WTC11 (cell line): ENCODE measurements at regions not wholly inside any gene's neighbourhood (a gene's known extent, or its start where the extent isn't known, plus 50 kb on each side); places are given as distances from the start of the nearest gene placed in this dataset.

Source experiments
- ATAC-seq: fragments of 200-7000 bp; cut with Tn5 transposase; 2 replicates; pipeline ENCODE4 v1.10.0; 2021; ENCODE audit warnings: mild to moderate bottlenecking, moderate library complexity
- CTCF ChIA-PET: fragments of 300-600 bp; sonication (Branson Sonifier 250); formaldehyde crosslinking; loops from one replicate; lab custom pipeline; 2021; ENCODE audit warnings: antibody characterized with exemption; lab: Charles Lee
- POLR2A ChIA-PET: fragments of 350-600 bp; sonication (Branson Sonifier 250); formaldehyde crosslinking; loops from one replicate; lab custom pipeline; 2021; ENCODE audit warnings: antibody characterized with exemption; lab: Charles Lee
- DNase-seq: peaks from one replicate; pipeline ENCODE4 v3.0.0; 2021; ENCODE audit warnings: low spot score
- H3K27ac Mint-ChIP-seq: 2 replicates; pipeline ENCODE4 v1.8.0; 2021; ENCODE audit warnings: mixed read lengths
- H3K27me3 Mint-ChIP-seq: 2 replicates; pipeline ENCODE4 v1.8.0; 2021; ENCODE audit warnings: low read depth, mild to moderate bottlenecking, moderate library complexity, mixed read lengths
- H3K36me3 Mint-ChIP-seq: 2 replicates; pipeline ENCODE4 v1.8.0; 2021; ENCODE audit warnings: mixed read lengths
- H3K4me1 Mint-ChIP-seq: 2 replicates; pipeline ENCODE4 v1.8.0; 2022; ENCODE audit warnings: mixed read lengths
- H3K4me3 Mint-ChIP-seq: 2 replicates; pipeline ENCODE4 v1.8.0; 2021; ENCODE audit warnings: mild to moderate bottlenecking, moderate library complexity, mixed read lengths
- H3K9me3 Mint-ChIP-seq: 2 replicates; pipeline ENCODE4 v1.8.0; 2021; ENCODE audit warnings: mixed read lengths
- EMX1 ChIP-seq: fragments of 250-450 bp; sonication (Bioruptor Pico); IDR thresholded peaks from 2 replicates; pipeline ENCODE4 v1.8.0; 2021; ENCODE audit warnings: mild to moderate bottlenecking
- ETV6 ChIP-seq: sonication (generic); formaldehyde crosslinking; IDR thresholded peaks from 2 replicates; pipeline ENCODE4 v1.8.1; 2022; ENCODE audit warnings: mild to moderate bottlenecking, missing genetic modification reagents
- FOXJ3 ChIP-seq: sonication (generic); formaldehyde crosslinking; IDR thresholded peaks from 2 replicates; pipeline ENCODE4 v1.9.0; 2021; ENCODE audit warnings: missing genetic modification reagents, mild to moderate bottlenecking, borderline replicate concordance
- FOXP1 ChIP-seq: sonication (generic); formaldehyde crosslinking; IDR thresholded peaks from 2 replicates; pipeline ENCODE4 v1.8.0; 2022; ENCODE audit warnings: missing genetic modification reagents, mild to moderate bottlenecking, moderate library complexity, borderline replicate concordance
- GTF2I ChIP-seq: fragments of 250-450 bp; sonication (Bioruptor Pico); conservative IDR thresholded peaks from 2 replicates; pipeline ENCODE4 v1.4.0; 2021; ENCODE audit warnings: mild to moderate bottlenecking
- NFYB ChIP-seq: sonication (generic); formaldehyde crosslinking; conservative IDR thresholded peaks from 2 replicates; pipeline ENCODE4 v1.8.0; 2022; ENCODE audit warnings: low read depth, missing genetic modification reagents
- OVOL2 ChIP-seq: fragments of 250-450 bp; sonication (Bioruptor Pico); IDR thresholded peaks from 2 replicates; pipeline ENCODE4 v1.9.0; 2021; ENCODE audit warnings: mild to moderate bottlenecking, borderline replicate concordance
- SMAD4 ChIP-seq: sonication (generic); formaldehyde crosslinking; IDR thresholded peaks from 2 replicates; pipeline ENCODE4 v1.8.0; 2022; ENCODE audit warnings: mild to moderate bottlenecking, missing genetic modification reagents
- SOX15 ChIP-seq: fragments of 250-450 bp; sonication (Bioruptor Pico); IDR thresholded peaks from 2 replicates; pipeline ENCODE4 v1.9.0; 2021; ENCODE audit warnings: mild to moderate bottlenecking
- TF ChIP-seq, protein P1 (sequence below): sonication (generic); formaldehyde crosslinking; IDR thresholded peaks from 2 replicates; pipeline ENCODE4 v1.8.1; 2023; ENCODE audit warnings: mild to moderate bottlenecking, missing genetic modification reagents, moderate library complexity
- TF ChIP-seq, protein P2 (sequence below): fragments of 250-450 bp; sonication (Bioruptor Pico); IDR thresholded peaks from 2 replicates; pipeline ENCODE4 v1.9.0; 2021; ENCODE audit warnings: mild to moderate bottlenecking, borderline replicate concordance
- TF ChIP-seq, protein P3 (sequence below): sonication (generic); formaldehyde crosslinking; IDR thresholded peaks from 2 replicates; pipeline ENCODE4 v1.8.1; 2023; ENCODE audit warnings: mild to moderate bottlenecking, missing genetic modification reagents, moderate library complexity
- TF ChIP-seq, protein P4 (sequence below): sonication (generic); formaldehyde crosslinking; IDR thresholded peaks from 2 replicates; pipeline ENCODE4 v1.8.1; 2023; ENCODE audit warnings: mild to moderate bottlenecking, missing genetic modification reagents
- TF ChIP-seq, protein P5 (sequence below): sonication (generic); formaldehyde crosslinking; IDR thresholded peaks from 2 replicates; pipeline ENCODE4 v1.8.1; 2023; ENCODE audit warnings: mild to moderate bottlenecking, moderate library complexity, missing genetic modification reagents
- TF ChIP-seq, protein P6 (sequence below): fragments of 250-450 bp; sonication (Bioruptor Pico); IDR thresholded peaks from 2 replicates; pipeline ENCODE4 v1.8.0; 2021; ENCODE audit warnings: mild to moderate bottlenecking
- TF ChIP-seq, protein P7 (sequence below): sonication (generic); formaldehyde crosslinking; IDR thresholded peaks from 2 replicates; pipeline ENCODE4 v1.8.0; 2022; ENCODE audit warnings: missing genetic modification reagents
- TF ChIP-seq, protein P8 (sequence below): sonication (generic); formaldehyde crosslinking; IDR thresholded peaks from 2 replicates; pipeline ENCODE4 v1.8.1; 2022; ENCODE audit warnings: mild to moderate bottlenecking, moderate library complexity, missing genetic modification reagents

DNA sequence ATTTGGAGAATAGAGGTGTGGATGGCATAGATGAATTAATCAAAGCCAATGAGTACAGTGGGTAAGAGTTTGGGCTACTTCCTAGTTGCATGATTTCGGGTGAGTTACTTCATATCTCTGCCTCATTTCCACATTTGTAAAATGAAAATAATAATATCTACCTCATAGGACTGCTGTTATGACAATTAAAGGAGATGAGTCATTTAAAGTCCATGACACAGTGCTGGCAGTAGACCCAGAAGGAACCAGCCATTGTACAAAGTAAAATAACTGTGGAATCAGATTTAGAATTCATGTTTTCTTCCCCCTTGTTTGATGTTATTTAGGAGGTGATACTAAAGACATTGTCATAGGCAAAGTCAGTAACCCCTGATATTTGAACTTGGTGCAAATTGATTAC is 139.5 kb upstream of the SLC27A6 start (continued):
- TF ChIP-seq, protein P1, sequence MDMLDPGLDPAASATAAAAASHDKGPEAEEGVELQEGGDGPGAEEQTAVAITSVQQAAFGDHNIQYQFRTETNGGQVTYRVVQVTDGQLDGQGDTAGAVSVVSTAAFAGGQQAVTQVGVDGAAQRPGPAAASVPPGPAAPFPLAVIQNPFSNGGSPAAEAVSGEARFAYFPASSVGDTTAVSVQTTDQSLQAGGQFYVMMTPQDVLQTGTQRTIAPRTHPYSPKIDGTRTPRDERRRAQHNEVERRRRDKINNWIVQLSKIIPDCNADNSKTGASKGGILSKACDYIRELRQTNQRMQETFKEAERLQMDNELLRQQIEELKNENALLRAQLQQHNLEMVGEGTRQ, result no peak
- TF ChIP-seq OVOL2 (CRISPR knock-in tag), result no peak
- TF ChIP-seq FOXJ3 (CRISPR knock-in tag), result no peak
- no peak for TF ChIP-seq EMX1
- no peak for TF ChIP-seq SOX15 (CRISPR knock-in tag)
- TF ChIP-seq, protein P2, sequence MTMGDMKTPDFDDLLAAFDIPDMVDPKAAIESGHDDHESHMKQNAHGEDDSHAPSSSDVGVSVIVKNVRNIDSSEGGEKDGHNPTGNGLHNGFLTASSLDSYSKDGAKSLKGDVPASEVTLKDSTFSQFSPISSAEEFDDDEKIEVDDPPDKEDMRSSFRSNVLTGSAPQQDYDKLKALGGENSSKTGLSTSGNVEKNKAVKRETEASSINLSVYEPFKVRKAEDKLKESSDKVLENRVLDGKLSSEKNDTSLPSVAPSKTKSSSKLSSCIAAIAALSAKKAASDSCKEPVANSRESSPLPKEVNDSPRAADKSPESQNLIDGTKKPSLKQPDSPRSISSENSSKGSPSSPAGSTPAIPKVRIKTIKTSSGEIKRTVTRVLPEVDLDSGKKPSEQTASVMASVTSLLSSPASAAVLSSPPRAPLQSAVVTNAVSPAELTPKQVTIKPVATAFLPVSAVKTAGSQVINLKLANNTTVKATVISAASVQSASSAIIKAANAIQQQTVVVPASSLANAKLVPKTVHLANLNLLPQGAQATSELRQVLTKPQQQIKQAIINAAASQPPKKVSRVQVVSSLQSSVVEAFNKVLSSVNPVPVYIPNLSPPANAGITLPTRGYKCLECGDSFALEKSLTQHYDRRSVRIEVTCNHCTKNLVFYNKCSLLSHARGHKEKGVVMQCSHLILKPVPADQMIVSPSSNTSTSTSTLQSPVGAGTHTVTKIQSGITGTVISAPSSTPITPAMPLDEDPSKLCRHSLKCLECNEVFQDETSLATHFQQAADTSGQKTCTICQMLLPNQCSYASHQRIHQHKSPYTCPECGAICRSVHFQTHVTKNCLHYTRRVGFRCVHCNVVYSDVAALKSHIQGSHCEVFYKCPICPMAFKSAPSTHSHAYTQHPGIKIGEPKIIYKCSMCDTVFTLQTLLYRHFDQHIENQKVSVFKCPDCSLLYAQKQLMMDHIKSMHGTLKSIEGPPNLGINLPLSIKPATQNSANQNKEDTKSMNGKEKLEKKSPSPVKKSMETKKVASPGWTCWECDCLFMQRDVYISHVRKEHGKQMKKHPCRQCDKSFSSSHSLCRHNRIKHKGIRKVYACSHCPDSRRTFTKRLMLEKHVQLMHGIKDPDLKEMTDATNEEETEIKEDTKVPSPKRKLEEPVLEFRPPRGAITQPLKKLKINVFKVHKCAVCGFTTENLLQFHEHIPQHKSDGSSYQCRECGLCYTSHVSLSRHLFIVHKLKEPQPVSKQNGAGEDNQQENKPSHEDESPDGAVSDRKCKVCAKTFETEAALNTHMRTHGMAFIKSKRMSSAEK (CRISPR knock-in tag), result no peak
- TF ChIP-seq ETV6 (CRISPR knock-in tag), result no peak
- TF ChIP-seq, protein P3, sequence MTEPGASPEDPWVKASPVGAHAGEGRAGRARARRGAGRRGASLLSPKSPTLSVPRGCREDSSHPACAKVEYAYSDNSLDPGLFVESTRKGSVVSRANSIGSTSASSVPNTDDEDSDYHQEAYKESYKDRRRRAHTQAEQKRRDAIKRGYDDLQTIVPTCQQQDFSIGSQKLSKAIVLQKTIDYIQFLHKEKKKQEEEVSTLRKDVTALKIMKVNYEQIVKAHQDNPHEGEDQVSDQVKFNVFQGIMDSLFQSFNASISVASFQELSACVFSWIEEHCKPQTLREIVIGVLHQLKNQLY, result no peak
- TF ChIP-seq, protein P4, sequence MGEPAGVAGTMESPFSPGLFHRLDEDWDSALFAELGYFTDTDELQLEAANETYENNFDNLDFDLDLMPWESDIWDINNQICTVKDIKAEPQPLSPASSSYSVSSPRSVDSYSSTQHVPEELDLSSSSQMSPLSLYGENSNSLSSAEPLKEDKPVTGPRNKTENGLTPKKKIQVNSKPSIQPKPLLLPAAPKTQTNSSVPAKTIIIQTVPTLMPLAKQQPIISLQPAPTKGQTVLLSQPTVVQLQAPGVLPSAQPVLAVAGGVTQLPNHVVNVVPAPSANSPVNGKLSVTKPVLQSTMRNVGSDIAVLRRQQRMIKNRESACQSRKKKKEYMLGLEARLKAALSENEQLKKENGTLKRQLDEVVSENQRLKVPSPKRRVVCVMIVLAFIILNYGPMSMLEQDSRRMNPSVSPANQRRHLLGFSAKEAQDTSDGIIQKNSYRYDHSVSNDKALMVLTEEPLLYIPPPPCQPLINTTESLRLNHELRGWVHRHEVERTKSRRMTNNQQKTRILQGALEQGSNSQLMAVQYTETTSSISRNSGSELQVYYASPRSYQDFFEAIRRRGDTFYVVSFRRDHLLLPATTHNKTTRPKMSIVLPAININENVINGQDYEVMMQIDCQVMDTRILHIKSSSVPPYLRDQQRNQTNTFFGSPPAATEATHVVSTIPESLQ, result no peak

DNA sequence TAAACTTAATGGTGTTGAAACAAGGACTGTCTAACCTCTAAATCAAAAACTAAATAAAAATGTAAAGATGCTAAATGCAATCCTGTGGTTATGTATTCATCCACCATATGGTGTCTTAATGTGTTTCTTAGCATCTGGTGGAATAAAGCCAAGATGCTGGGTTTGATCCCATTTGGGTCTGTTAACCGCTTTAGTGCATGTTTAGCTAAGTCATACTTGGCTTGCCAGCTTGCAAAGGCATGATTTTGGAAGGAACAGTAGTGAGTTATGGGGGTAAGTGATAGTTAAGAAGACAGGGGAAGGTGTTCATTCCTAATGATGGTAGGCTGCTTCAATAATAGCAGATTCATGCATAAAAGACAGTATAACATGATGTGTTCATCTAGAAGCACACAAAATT is 139.0 kb upstream of the SLC27A6 start:
- Mint-ChIP-seq H3K9me3 (no peaks in the 10 kb centered on the region), H3K27ac (no peak overlapping the region), H3K27me3 (no peaks in the 10 kb centered on the region), H3K4me1 (peaks cover 13% of the 10 kb centered on the region), H3K36me3 (no peaks in the 10 kb centered on the region), H3K4me3 (no peak overlapping the region)
- ChIA-PET CTCF (no interaction called here), POLR2A (no interaction called here)
- DNase-seq, result no peak
- ATAC-seq, result no peak
- TF ChIP-seq SMAD4 (CRISPR knock-in tag) (no peak), GTF2I (CRISPR knock-in tag) (no peak), FOXP1 (CRISPR knock-in tag) (no peak), NFYB (CRISPR knock-in tag) (no peak)
- TF ChIP-seq, protein P4, result no peak
- TF ChIP-seq, protein P3, result no peak
- TF ChIP-seq, protein P5, sequence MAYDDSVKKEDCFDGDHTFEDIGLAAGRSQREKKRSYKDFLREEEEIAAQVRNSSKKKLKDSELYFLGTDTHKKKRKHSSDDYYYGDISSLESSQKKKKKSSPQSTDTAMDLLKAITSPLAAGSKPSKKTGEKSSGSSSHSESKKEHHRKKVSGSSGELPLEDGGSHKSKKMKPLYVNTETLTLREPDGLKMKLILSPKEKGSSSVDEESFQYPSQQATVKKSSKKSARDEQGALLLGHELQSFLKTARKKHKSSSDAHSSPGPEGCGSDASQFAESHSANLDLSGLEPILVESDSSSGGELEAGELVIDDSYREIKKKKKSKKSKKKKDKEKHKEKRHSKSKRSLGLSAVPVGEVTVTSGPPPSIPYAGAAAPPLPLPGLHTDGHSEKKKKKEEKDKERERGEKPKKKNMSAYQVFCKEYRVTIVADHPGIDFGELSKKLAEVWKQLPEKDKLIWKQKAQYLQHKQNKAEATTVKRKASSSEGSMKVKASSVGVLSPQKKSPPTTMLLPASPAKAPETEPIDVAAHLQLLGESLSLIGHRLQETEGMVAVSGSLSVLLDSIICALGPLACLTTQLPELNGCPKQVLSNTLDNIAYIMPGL, result no peak
- TF ChIP-seq, protein P6, sequence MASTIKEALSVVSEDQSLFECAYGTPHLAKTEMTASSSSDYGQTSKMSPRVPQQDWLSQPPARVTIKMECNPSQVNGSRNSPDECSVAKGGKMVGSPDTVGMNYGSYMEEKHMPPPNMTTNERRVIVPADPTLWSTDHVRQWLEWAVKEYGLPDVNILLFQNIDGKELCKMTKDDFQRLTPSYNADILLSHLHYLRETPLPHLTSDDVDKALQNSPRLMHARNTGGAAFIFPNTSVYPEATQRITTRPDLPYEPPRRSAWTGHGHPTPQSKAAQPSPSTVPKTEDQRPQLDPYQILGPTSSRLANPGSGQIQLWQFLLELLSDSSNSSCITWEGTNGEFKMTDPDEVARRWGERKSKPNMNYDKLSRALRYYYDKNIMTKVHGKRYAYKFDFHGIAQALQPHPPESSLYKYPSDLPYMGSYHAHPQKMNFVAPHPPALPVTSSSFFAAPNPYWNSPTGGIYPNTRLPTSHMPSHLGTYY (CRISPR knock-in tag), result no peak
- TF ChIP-seq, protein P7, sequence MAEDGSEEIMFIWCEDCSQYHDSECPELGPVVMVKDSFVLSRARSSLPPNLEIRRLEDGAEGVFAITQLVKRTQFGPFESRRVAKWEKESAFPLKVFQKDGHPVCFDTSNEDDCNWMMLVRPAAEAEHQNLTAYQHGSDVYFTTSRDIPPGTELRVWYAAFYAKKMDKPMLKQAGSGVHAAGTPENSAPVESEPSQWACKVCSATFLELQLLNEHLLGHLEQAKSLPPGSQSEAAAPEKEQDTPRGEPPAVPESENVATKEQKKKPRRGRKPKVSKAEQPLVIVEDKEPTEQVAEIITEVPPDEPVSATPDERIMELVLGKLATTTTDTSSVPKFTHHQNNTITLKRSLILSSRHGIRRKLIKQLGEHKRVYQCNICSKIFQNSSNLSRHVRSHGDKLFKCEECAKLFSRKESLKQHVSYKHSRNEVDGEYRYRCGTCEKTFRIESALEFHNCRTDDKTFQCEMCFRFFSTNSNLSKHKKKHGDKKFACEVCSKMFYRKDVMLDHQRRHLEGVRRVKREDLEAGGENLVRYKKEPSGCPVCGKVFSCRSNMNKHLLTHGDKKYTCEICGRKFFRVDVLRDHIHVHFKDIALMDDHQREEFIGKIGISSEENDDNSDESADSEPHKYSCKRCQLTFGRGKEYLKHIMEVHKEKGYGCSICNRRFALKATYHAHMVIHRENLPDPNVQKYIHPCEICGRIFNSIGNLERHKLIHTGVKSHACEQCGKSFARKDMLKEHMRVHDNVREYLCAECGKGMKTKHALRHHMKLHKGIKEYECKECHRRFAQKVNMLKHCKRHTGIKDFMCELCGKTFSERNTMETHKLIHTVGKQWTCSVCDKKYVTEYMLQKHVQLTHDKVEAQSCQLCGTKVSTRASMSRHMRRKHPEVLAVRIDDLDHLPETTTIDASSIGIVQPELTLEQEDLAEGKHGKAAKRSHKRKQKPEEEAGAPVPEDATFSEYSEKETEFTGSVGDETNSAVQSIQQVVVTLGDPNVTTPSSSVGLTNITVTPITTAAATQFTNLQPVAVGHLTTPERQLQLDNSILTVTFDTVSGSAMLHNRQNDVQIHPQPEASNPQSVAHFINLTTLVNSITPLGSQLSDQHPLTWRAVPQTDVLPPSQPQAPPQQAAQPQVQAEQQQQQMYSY, result no peak
- TF ChIP-seq, protein P8, sequence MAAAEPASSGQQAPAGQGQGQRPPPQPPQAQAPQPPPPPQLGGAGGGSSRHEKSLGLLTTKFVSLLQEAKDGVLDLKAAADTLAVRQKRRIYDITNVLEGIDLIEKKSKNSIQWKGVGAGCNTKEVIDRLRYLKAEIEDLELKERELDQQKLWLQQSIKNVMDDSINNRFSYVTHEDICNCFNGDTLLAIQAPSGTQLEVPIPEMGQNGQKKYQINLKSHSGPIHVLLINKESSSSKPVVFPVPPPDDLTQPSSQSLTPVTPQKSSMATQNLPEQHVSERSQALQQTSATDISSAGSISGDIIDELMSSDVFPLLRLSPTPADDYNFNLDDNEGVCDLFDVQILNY (CRISPR knock-in tag), result no peak
